ENCODE measurements at regions not wholly inside any gene's neighbourhood (a gene's known extent, or its start where the extent isn't known, plus 50 kb on each side); places are given as distances from the start of the nearest gene placed in this dataset.

DNA sequence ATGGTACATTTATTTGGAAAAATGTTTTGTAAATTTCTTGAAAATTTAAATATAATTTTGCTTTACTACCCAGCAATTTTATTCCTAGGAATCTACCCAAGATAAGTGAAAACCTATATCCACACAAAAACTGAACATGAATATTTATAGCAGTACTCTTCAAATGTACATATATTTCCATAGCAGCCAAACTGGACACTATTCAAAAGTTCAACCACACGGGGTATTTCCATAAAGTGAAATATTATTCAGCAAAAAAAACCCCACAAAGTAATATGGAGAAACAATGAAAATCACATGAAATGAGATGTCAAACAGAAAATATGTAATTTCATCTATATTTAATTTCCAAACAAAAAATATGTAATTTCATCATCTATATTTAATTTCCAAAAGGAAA is 1247.6 kb upstream of the TMEFF2 start:
- TF ChIP-seq, protein P1, sequence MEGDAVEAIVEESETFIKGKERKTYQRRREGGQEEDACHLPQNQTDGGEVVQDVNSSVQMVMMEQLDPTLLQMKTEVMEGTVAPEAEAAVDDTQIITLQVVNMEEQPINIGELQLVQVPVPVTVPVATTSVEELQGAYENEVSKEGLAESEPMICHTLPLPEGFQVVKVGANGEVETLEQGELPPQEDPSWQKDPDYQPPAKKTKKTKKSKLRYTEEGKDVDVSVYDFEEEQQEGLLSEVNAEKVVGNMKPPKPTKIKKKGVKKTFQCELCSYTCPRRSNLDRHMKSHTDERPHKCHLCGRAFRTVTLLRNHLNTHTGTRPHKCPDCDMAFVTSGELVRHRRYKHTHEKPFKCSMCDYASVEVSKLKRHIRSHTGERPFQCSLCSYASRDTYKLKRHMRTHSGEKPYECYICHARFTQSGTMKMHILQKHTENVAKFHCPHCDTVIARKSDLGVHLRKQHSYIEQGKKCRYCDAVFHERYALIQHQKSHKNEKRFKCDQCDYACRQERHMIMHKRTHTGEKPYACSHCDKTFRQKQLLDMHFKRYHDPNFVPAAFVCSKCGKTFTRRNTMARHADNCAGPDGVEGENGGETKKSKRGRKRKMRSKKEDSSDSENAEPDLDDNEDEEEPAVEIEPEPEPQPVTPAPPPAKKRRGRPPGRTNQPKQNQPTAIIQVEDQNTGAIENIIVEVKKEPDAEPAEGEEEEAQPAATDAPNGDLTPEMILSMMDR (IDR thresholded peaks at IDR 0.05 in 8 of 11, conservative IDR thresholded peaks at IDR 0.05 in 3 of 11), result no peak
- no peak for TF ChIP-seq POLR2A (IDR thresholded peaks at IDR 0.05)
- TF ChIP-seq POLR2AphosphoS5 (IDR thresholded peaks at IDR 0.05), result no peak

Data from spleen (tissue), 7 donors.